GM23338 (cell line): ENCODE measurements at regions not wholly inside any gene's neighbourhood (a gene's known extent, or its start where the extent isn't known, plus 50 kb on each side); places are given as distances from the start of the nearest gene placed in this dataset.

ENCODE experiments used
- ATAC-seq: fragments of 200-7000 bp; cut with Tn5 transposase; 3 replicates; pipeline ENCODE4 v1.9.1; 2020
- DNase-seq: peaks from one replicate; pipeline ENCODE4 v3.0.0-alpha.2; 2015; ENCODE audit warnings: low spot score
- H2AFZ ChIP-seq: fragments of 200-600 bp; sonication (generic); 2 replicates; pipeline ENCODE4 v1.8.0; 2016; ENCODE audit warnings: antibody characterized with exemption, mild to moderate bottlenecking, moderate library complexity
- H3F3A ChIP-seq: fragments of 200-600 bp; sonication (generic); replicated peaks from 2 replicates; pipeline ENCODE4 v1.8.0; 2017; ENCODE audit warnings: antibody characterized with exemption, mixed run types, low read depth
- H3K27ac ChIP-seq: fragments of 200-600 bp; sonication (generic); 2 replicates; pipeline ENCODE4 v1.6.1; 2016; ENCODE audit warnings: low read depth
- H3K27me3 ChIP-seq: fragments of 200-600 bp; sonication (generic); 2 replicates; pipeline ENCODE4 v1.8.0; 2016; ENCODE audit warnings: mild to moderate bottlenecking, mixed run types, moderate library complexity; ENCODE audit not compliant: insufficient read depth
- H3K36me3 ChIP-seq: fragments of 200-600 bp; sonication (generic); 2 replicates; pipeline ENCODE4 v1.8.0; 2016; ENCODE audit warnings: mild to moderate bottlenecking; ENCODE audit not compliant: insufficient read depth
- H3K4me1 ChIP-seq: fragments of 200-600 bp; sonication (generic); 2 replicates; pipeline ENCODE4 v1.8.0; 2016; ENCODE audit warnings: mild to moderate bottlenecking, moderate library complexity; ENCODE audit not compliant: insufficient read depth
- H3K4me2 ChIP-seq: fragments of 200-600 bp; sonication (generic); 2 replicates; pipeline ENCODE4 v1.7.1; 2017; ENCODE audit warnings: mixed run types
- H3K4me3 ChIP-seq: fragments of 200-600 bp; sonication (generic); 2 replicates; pipeline ENCODE4 v1.6.1; 2016; ENCODE audit warnings: mixed run types
- H3K79me2 ChIP-seq: fragments of 200-600 bp; sonication (generic); replicated peaks from 2 replicates; pipeline ENCODE4 v1.8.0; 2017; ENCODE audit warnings: mild to moderate bottlenecking; ENCODE audit not compliant: insufficient read depth
- H3K9me2 ChIP-seq: fragments of 200-600 bp; sonication (generic); 2 replicates; pipeline ENCODE4 v1.8.0; 2017; ENCODE audit not compliant: insufficient read depth
- H4K20me1 ChIP-seq: fragments of 200-600 bp; sonication (generic); replicated peaks from 2 replicates; pipeline ENCODE4 v1.8.0; 2017; ENCODE audit warnings: mild to moderate bottlenecking; ENCODE audit not compliant: insufficient read depth
- H3K27ac Mint-ChIP-seq: 2 replicates; pipeline ENCODE4 v1.8.0; 2020; ENCODE audit warnings: inconsistent platforms, mild to moderate bottlenecking, moderate library complexity, mixed read lengths
- H3K27me3 Mint-ChIP-seq: 3 replicates; pipeline ENCODE4 v1.8.0; 2022; ENCODE audit warnings: low read depth, mild to moderate bottlenecking, moderate library complexity, mixed read lengths, inconsistent platforms; ENCODE audit not compliant: insufficient read depth, poor library complexity
- H3K36me3 Mint-ChIP-seq: 3 replicates; pipeline ENCODE4 v1.8.0; 2021; ENCODE audit warnings: low read depth, mild to moderate bottlenecking, inconsistent platforms, moderate library complexity, mixed read lengths
- H3K4me1 Mint-ChIP-seq: 3 replicates; pipeline ENCODE4 v1.8.0; 2020; ENCODE audit warnings: mild to moderate bottlenecking, inconsistent platforms, mixed read lengths
- H3K4me3 Mint-ChIP-seq: 3 replicates; pipeline ENCODE4 v1.8.0; 2021; ENCODE audit warnings: moderate library complexity, mild to moderate bottlenecking, inconsistent platforms, mixed read lengths
- H3K9me3 Mint-ChIP-seq: 3 replicates; pipeline ENCODE4 v1.8.0; 2020; ENCODE audit warnings: moderate library complexity, mild to moderate bottlenecking, inconsistent platforms, mixed read lengths
- CREB1 ChIP-seq: fragments of 250-450 bp; sonication (Bioruptor Pico); IDR thresholded peaks from 2 replicates; pipeline ENCODE4 v1.5.0; 2020; ENCODE audit warnings: low read depth, mild to moderate bottlenecking, moderate library complexity
- ETS1 ChIP-seq: IDR thresholded peaks from 2 replicates; pipeline ENCODE4 v1.6.1; 2016; ENCODE audit warnings: antibody characterized with exemption
- EZH2 ChIP-seq: fragments of 200-600 bp; sonication (generic); IDR thresholded peaks from one replicate; pipeline ENCODE4 v1.8.0; 2017; ENCODE audit warnings: antibody characterized with exemption, mild to moderate bottlenecking, low read depth; ENCODE audit not compliant: unreplicated experiment
- NANOG ChIP-seq: IDR thresholded peaks from 2 replicates; pipeline ENCODE4 v1.6.1; 2016; ENCODE audit warnings: antibody characterized with exemption, borderline replicate concordance
- POLR2AphosphoS5 ChIP-seq: IDR thresholded peaks from 2 replicates; pipeline ENCODE4 v1.6.1; 2016; ENCODE audit warnings: antibody characterized with exemption, low read depth
- ZNF114 ChIP-seq: fragments of 250-450 bp; sonication (Bioruptor Pico); IDR thresholded peaks from 2 replicates; pipeline ENCODE4 v1.5.0; 2020; ENCODE audit warnings: mild to moderate bottlenecking, moderate library complexity
- ZNF462 ChIP-seq: fragments of 250-450 bp; sonication (Bioruptor Pico); IDR thresholded peaks from 2 replicates; pipeline ENCODE4 v1.5.0; 2020; ENCODE audit warnings: mild to moderate bottlenecking, moderate library complexity

GRCh38 chr13:33377411-33377810, 91.9 kb upstream of the STARD13 start:
- H3K9me3 Mint-ChIP-seq = no peaks in the 10 kb centered on the region; the same call in 2 of the 3 replicates
- H2AFZ ChIP-seq = no peak overlapping the region
- no peak overlapping the region for H3K27ac Mint-ChIP-seq
- H3K27me3 ChIP-seq = no peaks in the 10 kb centered on the region
- H4K20me1 ChIP-seq = no peaks in the 10 kb centered on the region
- no peaks in the 10 kb centered on the region for H3K9me2 ChIP-seq
- no peak for TF ChIP-seq ETS1
- no peak overlapping the region for H3K27ac ChIP-seq
- H3K4me1 Mint-ChIP-seq = peaks cover 8% of the 10 kb centered on the region; the same call in 2 of the 3 replicates
- no peaks in the 10 kb centered on the region for H3F3A ChIP-seq
- H3K4me3 Mint-ChIP-seq = no peak overlapping the region
- ATAC-seq (no peak), DNase-seq (no peak)
- H3K27me3 Mint-ChIP-seq = peaks cover 2% of the 10 kb centered on the region
- no peaks in the 10 kb centered on the region for H3K36me3 Mint-ChIP-seq
- no peak overlapping the region for H3K4me2 ChIP-seq
- H3K36me3 ChIP-seq = no peaks in the 10 kb centered on the region
- no peaks in the 10 kb centered on the region for H3K79me2 ChIP-seq
- no peaks in the 10 kb centered on the region for H3K4me1 ChIP-seq
- no peak overlapping the region for H3K4me3 ChIP-seq

GRCh38 chr13:33377825-33378224, 92.3 kb upstream of the STARD13 start:
- Histone ChIP-seq H3K4me3 (no peak overlapping the region), H3K36me3 (no peaks in the 10 kb centered on the region), H3F3A (no peaks in the 10 kb centered on the region), H2AFZ (no peak overlapping the region), H3K4me2 (no peak overlapping the region), H3K4me1 (no peaks in the 10 kb centered on the region), H3K27ac (no peak overlapping the region), H3K27me3 (no peaks in the 10 kb centered on the region), H4K20me1 (no peaks in the 10 kb centered on the region), H3K79me2 (no peaks in the 10 kb centered on the region), H3K9me2 (no peaks in the 10 kb centered on the region)
- ATAC-seq (no peak), DNase-seq (no peak)
- Mint-ChIP-seq H3K27me3 (peaks cover 2% of the 10 kb centered on the region), H3K9me3 (no peaks in the 10 kb centered on the region; the same call in 2 of the 3 replicates), H3K4me3 (no peak overlapping the region), H3K27ac (no peak overlapping the region), H3K36me3 (no peaks in the 10 kb centered on the region), H3K4me1 (peaks cover 8% of the 10 kb centered on the region; the same call in 2 of the 3 replicates)
- TF ChIP-seq NANOG (no peak), ZNF114 (CRISPR knock-in tag) (no peak), EZH2 (no peak)

- ATAC-seq (peak; percentile 30; the same call in 1 of the 3 replicates), DNase-seq (peak; percentile 32)
- Histone ChIP-seq H3K4me1 (peaks cover 3% of the 10 kb centered on the region; the same call in 1 of the 2 replicates), H3K27me3 (no peaks in the 10 kb centered on the region), H3K4me2 (no peak overlapping the region), H3K9me2 (no peaks in the 10 kb centered on the region), H3F3A (no peaks in the 10 kb centered on the region), H3K79me2 (no peaks in the 10 kb centered on the region), H4K20me1 (no peaks in the 10 kb centered on the region), H2AFZ (no peak overlapping the region), H3K4me3 (no peak overlapping the region), H3K27ac (no peak overlapping the region), H3K36me3 (no peaks in the 10 kb centered on the region)
- no peaks in the 10 kb centered on the region for H3K36me3 Mint-ChIP-seq
- H3K4me3 Mint-ChIP-seq = no peak overlapping the region
- H3K27ac Mint-ChIP-seq = no peak overlapping the region
- peaks cover 2% of the 10 kb centered on the region for H3K27me3 Mint-ChIP-seq
- no peaks in the 10 kb centered on the region; the same call in 2 of the 3 replicates for H3K9me3 Mint-ChIP-seq
- H3K4me1 Mint-ChIP-seq = peaks cover 18% of the 10 kb centered on the region
- TF ChIP-seq EZH2 (no peak), ETS1 (no peak), ZNF462 (no peak), POLR2AphosphoS5 (no peak), CREB1 (CRISPR knock-in tag) (no peak)
Measured at GRCh38 chr13:33379608-33380007, 94.1 kb upstream of the STARD13 start.
